NB4 (cell line): ENCODE measurements at regions not wholly inside any gene's neighbourhood (a gene's known extent, or its start where the extent isn't known, plus 50 kb on each side); places are given as distances from the start of the nearest gene placed in this dataset.

Experiments used
- DNase-seq: peaks from one replicate; pipeline ENCODE4 v3.0.0; 2010; ENCODE audit warnings: low read depth
- H3K4me3 ChIP-seq: one replicate; pipeline ENCODE4 v1.5.1; 2011; ENCODE audit warnings: mild to moderate bottlenecking, low read depth, low read length, moderate library complexity
- CTCF ChIP-seq: IDR thresholded peaks from one replicate; pipeline ENCODE4 v1.5.1; 2012; ENCODE audit warnings: low read depth, low read length
- MAX ChIP-seq: IDR thresholded peaks from 2 replicates; pipeline ENCODE4 v1.6.1; 2011; ENCODE audit warnings: low read depth, low read length
- MYC ChIP-seq: IDR thresholded peaks from 2 replicates; pipeline ENCODE4 v1.6.1; 2011; ENCODE audit warnings: low read depth, low read length
- POLR2A ChIP-seq: IDR thresholded peaks from 2 replicates; pipeline ENCODE4 v1.6.1; 2011; ENCODE audit warnings: mild to moderate bottlenecking; ENCODE audit not compliant: insufficient read length; ENCODE audit errors: extremely low read depth

- no peak for TF ChIP-seq MAX
- no peak for TF ChIP-seq POLR2A
- no peak for TF ChIP-seq CTCF
- TF ChIP-seq MYC: no peak
- DNase-seq: no peak
- H3K4me3 ChIP-seq: no peak overlapping the region
Measured at GRCh38 chr2:60042023-60042422, 511.4 kb downstream of the BCL11A start.

GRCh38 chr2:60033325-60033724, 520.1 kb downstream of the BCL11A start:
- no peak for DNase-seq
- no peak overlapping the region for H3K4me3 ChIP-seq
- TF ChIP-seq POLR2A (no peak), MYC (no peak), CTCF (no peak), MAX (no peak)

- no peak for DNase-seq
- no peak overlapping the region for H3K4me3 ChIP-seq
- TF ChIP-seq CTCF (no peak), POLR2A (no peak)
Measured at GRCh38 chr2:60029566-60029883, 523.9 kb downstream of the BCL11A start.

GRCh38 chr2:60028849-60029565, 524.4 kb downstream of the BCL11A start:
- no peak overlapping the region for H3K4me3 ChIP-seq
- TF ChIP-seq MYC: no peak
- no peak for TF ChIP-seq MAX
- TF ChIP-seq CTCF: no peak
- TF ChIP-seq POLR2A: no peak

GRCh38 chr2:60025496-60025895, 528.0 kb downstream of the BCL11A start:
- TF ChIP-seq MAX (no peak), CTCF (no peak), POLR2A (no peak), MYC (no peak)

More at GRCh38 chr2:60028849-60029565, 524.4 kb downstream of the BCL11A start:
- DNase-seq: no peak

More at GRCh38 chr2:60025496-60025895, 528.0 kb downstream of the BCL11A start:
- H3K4me3 ChIP-seq: no peak overlapping the region
- no peak for DNase-seq
